ENCODE measurements at regions not wholly inside any gene's neighbourhood (a gene's known extent, or its start where the extent isn't known, plus 50 kb on each side); places are given as distances from the start of the nearest gene placed in this dataset.
"Not testable (repeated sequence)": the region's sequence is repeated elsewhere in the genome, so short reads cannot be mapped to it uniquely, and the experiment has no call there.

- DNase-seq = no peak
Measured at GRCh38 chr4:141543176-141543575, 93.2 kb upstream of the IL15 start.

- no peak for DNase-seq
Measured at GRCh38 chr4:141543706-141544105, 92.7 kb upstream of the IL15 start.

- DNase-seq = no peak
Measured at GRCh38 chr4:141548791-141549190, 87.6 kb upstream of the IL15 start.

- no peak for DNase-seq
Measured at GRCh38 chr4:141560056-141560455, 76.3 kb upstream of the IL15 start.

GRCh38 chr4:141562649-141563048 lies 73.7 kb upstream of the IL15 start:
- no peak for DNase-seq

- DNase-seq = no peak
Measured at GRCh38 chr4:141563723-141564122, 72.7 kb upstream of the IL15 start.

- DNase-seq = not testable (repeated sequence)
Measured at GRCh38 chr4:141564961-141565360, 71.4 kb upstream of the IL15 start.

- no peak for DNase-seq
Measured at GRCh38 chr4:141565379-141566089, 70.8 kb upstream of the IL15 start.

GRCh38 chr4:141567326-141567915 lies 69.0 kb upstream of the IL15 start:
- no peak for DNase-seq

- no peak for DNase-seq
Measured at GRCh38 chr4:141569141-141569540, 67.2 kb upstream of the IL15 start.

- no peak for DNase-seq
Measured at GRCh38 chr4:141570290-141570689, 66.1 kb upstream of the IL15 start.

GRCh38 chr4:141571362-141571761 lies 65.0 kb upstream of the IL15 start:
- no peak for DNase-seq

- DNase-seq = no peak
Measured at GRCh38 chr4:141571793-141572192, 64.6 kb upstream of the IL15 start.

- DNase-seq = no peak
Measured at GRCh38 chr4:141573678-141574077, 62.7 kb upstream of the IL15 start.

GRCh38 chr4:141575884-141576283 lies 60.5 kb upstream of the IL15 start:
- DNase-seq = no peak

GRCh38 chr4:141576585-141577110 lies 59.7 kb upstream of the IL15 start:
- no peak for DNase-seq

- no peak for DNase-seq
Measured at GRCh38 chr4:141578451-141578850, 57.9 kb upstream of the IL15 start.

GRCh38 chr4:141580523-141580922 lies 55.9 kb upstream of the IL15 start:
- DNase-seq = no peak
